MM.1S (cell line): ENCODE measurements at regions not wholly inside any gene's neighbourhood (a gene's known extent, or its start where the extent isn't known, plus 50 kb on each side); places are given as distances from the start of the nearest gene placed in this dataset.

Experiments
- CTCF ChIP-seq: fragments of 300-600 bp; sonication (generic); IDR thresholded peaks from 2 replicates; pipeline ENCODE4 v1.5.1; 2016; ENCODE audit warnings: antibody characterized with exemption, low read length, mixed read lengths
- EZH2 ChIP-seq: fragments of 300-600 bp; sonication (generic); optimal IDR thresholded peaks from 2 replicates; pipeline ENCODE3; 2017; ENCODE audit warnings: low read depth, mild to moderate bottlenecking, antibody characterized with exemption, low read length, mixed read lengths
- EZH2phosphoT487 ChIP-seq: fragments of 300-600 bp; sonication (generic); IDR thresholded peaks from 2 replicates; pipeline ENCODE4 v1.6.1; 2018; ENCODE audit warnings: antibody characterized with exemption, low read length

- no peak for TF ChIP-seq CTCF
- TF ChIP-seq EZH2: no peak
- TF ChIP-seq EZH2phosphoT487: no peak
Observed at GRCh38 chrX:829145-829544, 198.6 kb downstream of the SHOX start.
